Cardiac fibroblast (primary cell): ENCODE measurements at regions not wholly inside any gene's neighbourhood (a gene's known extent, or its start where the extent isn't known, plus 50 kb on each side); places are given as distances from the start of the nearest gene placed in this dataset.

Source experiments
- DNase-seq, 2 donors: peaks; one replicate each; pipeline versions ENCODE4 v3.0.0 to v3.0.0-alpha.2; 2010; ENCODE audit warnings: low read depth in 2 of 2
- H3K4me3 ChIP-seq, 2 donors: replicated peaks in 1 of 2; 1 replicate in 1 of 2; 2 replicates in 1 of 2; pipeline ENCODE4 v1.5.1; 2011; ENCODE audit warnings: low read depth in 2 of 2, low read length in 2 of 2, mild to moderate bottlenecking in 2 of 2, moderate library complexity in 1 of 2
- CTCF ChIP-seq: IDR thresholded peaks from one replicate; pipeline ENCODE4 v1.5.1; 2011; ENCODE audit warnings: low read depth, mild to moderate bottlenecking, low read length, inconsistent platforms

DNA sequence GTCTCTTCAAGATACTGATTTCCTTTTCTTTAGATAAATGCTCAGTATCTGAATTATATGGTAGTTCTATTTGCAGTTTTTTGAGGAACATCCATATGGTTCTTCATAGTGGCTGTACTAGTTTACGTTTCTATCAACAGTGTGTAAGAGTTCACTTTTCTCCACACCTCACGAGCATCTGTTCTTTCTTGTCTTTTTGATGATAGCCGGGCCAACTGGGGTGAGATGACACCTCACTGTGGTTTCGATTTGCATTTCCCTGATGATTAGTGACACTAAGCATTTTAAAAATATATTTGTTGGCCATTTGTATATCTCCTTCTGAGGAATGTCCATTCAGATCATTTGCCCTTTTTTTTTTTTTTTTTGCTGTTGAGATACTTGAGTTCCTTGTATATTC is 458.8 kb downstream of the SETBP1 start:
- no peak for TF ChIP-seq CTCF
- no peak overlapping the region for H3K4me3 ChIP-seq
- no peak for DNase-seq

GRCh38 chr18:45142868-45143267 is 462.2 kb downstream of the SETBP1 start:
- DNase-seq = no peak
- TF ChIP-seq CTCF = no peak
- no peak overlapping the region for H3K4me3 ChIP-seq

DNA sequence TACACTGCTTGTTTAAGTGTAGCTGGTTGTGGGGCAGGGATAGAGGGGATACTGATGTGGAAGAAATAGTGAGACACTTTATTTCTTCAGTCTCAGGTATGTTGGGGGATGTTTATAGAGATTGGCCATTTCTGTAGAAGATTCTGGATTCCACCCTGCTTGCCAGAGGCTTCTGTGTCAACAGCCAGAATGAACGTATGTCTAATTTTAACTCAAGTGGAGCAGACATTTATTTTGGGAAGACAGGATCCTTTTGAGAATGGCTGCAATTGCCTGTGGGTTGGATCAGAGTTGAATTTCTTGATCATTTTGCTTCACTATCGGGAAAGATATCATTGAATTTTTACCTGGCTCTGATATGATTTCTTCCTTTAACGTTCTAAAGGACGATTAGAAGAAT is 465.6 kb upstream of the SLC14A2 start:
- DNase-seq = no peak
- TF ChIP-seq CTCF = no peak
- no peak overlapping the region for H3K4me3 ChIP-seq

DNA sequence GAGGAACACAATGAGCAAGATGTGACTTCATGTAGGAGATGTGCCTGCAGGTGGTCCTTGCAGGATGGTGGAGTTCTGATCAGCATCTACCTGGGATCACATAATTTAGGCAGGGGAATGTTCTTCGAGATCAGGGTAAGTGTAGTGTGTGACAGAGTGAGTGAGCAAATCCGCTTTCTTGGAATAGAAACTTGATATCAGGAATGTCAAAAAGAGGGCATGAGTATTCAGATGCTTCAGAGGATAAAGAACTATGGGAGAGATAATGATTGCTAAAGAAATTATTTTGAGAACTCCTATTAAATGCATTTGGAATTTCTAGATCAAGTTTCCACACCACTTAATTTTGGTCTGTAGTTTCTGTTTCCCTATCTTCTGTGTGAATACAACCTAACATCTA is 463.6 kb upstream of the SLC14A2 start:
- DNase-seq = no peak
- TF ChIP-seq CTCF = no peak
- no peak overlapping the region for H3K4me3 ChIP-seq

GRCh38 chr18:45155526-45155925 is 459.8 kb upstream of the SLC14A2 start:
- DNase-seq = peak in 1 of 2 donors; percentile 9
- no peak for TF ChIP-seq CTCF
- H3K4me3 ChIP-seq = no peak overlapping the region

- TF ChIP-seq CTCF = no peak
- DNase-seq = peak; percentile 77
- no peak overlapping the region for H3K4me3 ChIP-seq
Observed at GRCh38 chr18:45156946-45157345, 458.3 kb upstream of the SLC14A2 start.

DNA sequence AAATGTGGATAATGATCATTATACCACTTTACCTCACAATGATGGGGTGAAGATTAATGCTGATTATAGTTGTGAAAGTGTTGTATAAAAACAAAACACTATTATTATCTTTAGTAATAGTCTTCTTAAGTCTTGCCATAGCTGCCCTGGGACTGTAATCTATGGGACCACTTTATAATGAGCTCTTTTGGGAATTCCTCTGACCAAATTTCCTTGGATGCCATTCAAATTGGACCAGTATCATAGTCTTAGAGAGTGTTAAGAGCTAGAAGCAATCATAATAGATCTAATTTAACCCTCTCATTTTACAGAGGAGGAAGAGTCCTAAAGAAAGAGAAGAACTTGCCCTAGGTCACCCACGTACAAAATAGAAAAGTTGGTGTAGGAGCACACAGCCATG is 457.7 kb upstream of the SLC14A2 start:
- no peak for DNase-seq
- TF ChIP-seq CTCF = no peak
- H3K4me3 ChIP-seq = no peak overlapping the region
